ENCODE measurements at regions not wholly inside any gene's neighbourhood (a gene's known extent, or its start where the extent isn't known, plus 50 kb on each side); places are given as distances from the start of the nearest gene placed in this dataset.
"Not testable (repeated sequence)": the region's sequence is repeated elsewhere in the genome, so short reads cannot be mapped to it uniquely, and the experiment has no call there.

- no peak for DNase-seq
Observed at GRCh38 chr6:159522877-159523547, 170.0 kb downstream of the SOD2 start.

- DNase-seq, result no peak
Observed at GRCh38 chr6:159521962-159522361, 171.1 kb downstream of the SOD2 start.

GRCh38 chr6:159520002-159520401, 173.0 kb downstream of the SOD2 start:
- no peak for DNase-seq

- not testable (repeated sequence) for DNase-seq
Observed at GRCh38 chr6:159515811-159516210, 177.2 kb downstream of the SOD2 start.

- no peak for DNase-seq
Observed at GRCh38 chr6:159513914-159514313, 179.1 kb downstream of the SOD2 start.

GRCh38 chr6:159513074-159513720, 179.8 kb downstream of the SOD2 start:
- DNase-seq, result no peak

GRCh38 chr6:159512571-159512970, 180.5 kb downstream of the SOD2 start:
- DNase-seq, result no peak

- no peak for DNase-seq
Observed at GRCh38 chr6:159512104-159512503, 180.9 kb downstream of the SOD2 start.

GRCh38 chr6:159510141-159510540, 182.9 kb downstream of the SOD2 start:
- no peak for DNase-seq

GRCh38 chr6:159508931-159509330, 184.1 kb downstream of the SOD2 start:
- no peak for DNase-seq

GRCh38 chr6:159506048-159506447, 187.0 kb downstream of the SOD2 start:
- no peak for DNase-seq

- no peak for DNase-seq
Observed at GRCh38 chr6:159505140-159505922, 187.7 kb downstream of the SOD2 start.

GRCh38 chr6:159501558-159501957, 191.5 kb downstream of the SOD2 start:
- DNase-seq, result no peak

GRCh38 chr6:159499034-159499433, 194.0 kb downstream of the SOD2 start:
- no peak for DNase-seq

GRCh38 chr6:159494586-159494972, 198.5 kb downstream of the SOD2 start:
- no peak for DNase-seq

- no peak for DNase-seq
Observed at GRCh38 chr6:159493898-159494585, 199.0 kb downstream of the SOD2 start.

- DNase-seq, result no peak
Observed at GRCh38 chr6:159493231-159493897, 199.7 kb downstream of the SOD2 start.

GRCh38 chr6:159490298-159490937, 202.6 kb downstream of the SOD2 start:
- no peak for DNase-seq

GRCh38 chr6:159487636-159488035, 205.4 kb downstream of the SOD2 start:
- no peak for DNase-seq

GRCh38 chr6:159483259-159483658, 209.8 kb downstream of the SOD2 start:
- no peak for DNase-seq

- no peak for DNase-seq
Observed at GRCh38 chr6:159481897-159482296, 211.1 kb downstream of the SOD2 start.

GRCh38 chr6:159480471-159480870, 212.6 kb downstream of the SOD2 start:
- no peak for DNase-seq
